ENCODE measurements at regions not wholly inside any gene's neighbourhood (a gene's known extent, or its start where the extent isn't known, plus 50 kb on each side); places are given as distances from the start of the nearest gene placed in this dataset.

GRCh38 chr3:139134678-139135372 lies 90.1 kb upstream of the PRR23C start:
- Histone ChIP-seq H3K4me3 (ENCODE audit: low read length in 3 of 3) (no peak overlapping the region), H3K27ac (ENCODE audit: low read depth in 2 of 2, low read length in 2 of 2) (no peak overlapping the region), H3K27me3 (ENCODE audit: control insufficient read depth, insufficient read depth, low read length) (no peaks in the 10 kb centered on the region), H3K9me3 (ENCODE audit: control insufficient read depth in 2 of 3, insufficient read depth in 1 of 3, low read length in 3 of 3) (no peaks in the 10 kb centered on the region), H3K4me1 (ENCODE audit: control insufficient read depth in 2 of 3, insufficient read depth in 2 of 3, low read depth in 1 of 3, low read length in 3 of 3) (no peaks in the 10 kb centered on the region), H3K9ac (ENCODE audit: low read length in 3 of 3) (no peak overlapping the region), H3K36me3 (ENCODE audit: control insufficient read depth in 2 of 3, insufficient read depth in 3 of 3, low read length in 3 of 3) (no peaks in the 10 kb centered on the region)
- no peak for TF ChIP-seq CTCF (IDR thresholded peaks at IDR 0.05; ENCODE audit: borderline replicate concordance, extremely low read depth, insufficient read depth)
- DNase-seq: no peak
- FAIRE-seq: no peak
- intact Hi-C loops (cut with DNase I): no loop called here

- Histone ChIP-seq H3K27ac (ENCODE audit: low read depth in 2 of 2, low read length in 2 of 2) (no peak overlapping the region), H3K4me3 (ENCODE audit: low read length in 3 of 3) (no peak overlapping the region), H3K4me1 (ENCODE audit: control insufficient read depth in 2 of 3, insufficient read depth in 2 of 3, low read depth in 1 of 3, low read length in 3 of 3) (no peaks in the 10 kb centered on the region), H3K36me3 (ENCODE audit: control insufficient read depth in 2 of 3, insufficient read depth in 3 of 3, low read length in 3 of 3) (no peaks in the 10 kb centered on the region), H3K9ac (ENCODE audit: low read length in 3 of 3) (no peak overlapping the region), H3K9me3 (ENCODE audit: control insufficient read depth in 2 of 3, insufficient read depth in 1 of 3, low read length in 3 of 3) (no peaks in the 10 kb centered on the region), H3K27me3 (ENCODE audit: control insufficient read depth, insufficient read depth, low read length) (no peaks in the 10 kb centered on the region)
- intact Hi-C loops (cut with DNase I): no loop called here
- DNase-seq: no peak
- FAIRE-seq: no peak
- no peak for TF ChIP-seq CTCF (IDR thresholded peaks at IDR 0.05; ENCODE audit: borderline replicate concordance, extremely low read depth, insufficient read depth)
These were observed 91.0 kb upstream of the PRR23C start for GRCh38 chr3:139135657-139136056.

- Histone ChIP-seq H3K4me1 (ENCODE audit: control insufficient read depth in 2 of 3, insufficient read depth in 2 of 3, low read depth in 1 of 3, low read length in 3 of 3) (no peaks in the 10 kb centered on the region), H3K27me3 (ENCODE audit: control insufficient read depth, insufficient read depth, low read length) (no peaks in the 10 kb centered on the region), H3K4me3 (ENCODE audit: low read length in 3 of 3) (no peak overlapping the region), H3K27ac (ENCODE audit: low read depth in 2 of 2, low read length in 2 of 2) (no peak overlapping the region), H3K9ac (ENCODE audit: low read length in 3 of 3) (no peak overlapping the region), H3K9me3 (ENCODE audit: control insufficient read depth in 2 of 3, insufficient read depth in 1 of 3, low read length in 3 of 3) (no peaks in the 10 kb centered on the region), H3K36me3 (ENCODE audit: control insufficient read depth in 2 of 3, insufficient read depth in 3 of 3, low read length in 3 of 3) (no peaks in the 10 kb centered on the region)
- no peak for TF ChIP-seq CTCF (IDR thresholded peaks at IDR 0.05; ENCODE audit: borderline replicate concordance, extremely low read depth, insufficient read depth)
- no peak for FAIRE-seq
- intact Hi-C loops (cut with DNase I): no loop called here
- peak in 3 of 5 donors; percentile 52 to 77 (median 71) for DNase-seq
These were observed 91.9 kb upstream of the PRR23C start for GRCh38 chr3:139136469-139137202.

Measured in kidney (tissue), 13 donors.